Left ventricle myocardium inferior (tissue), 1 donor: ENCODE measurements at regions not wholly inside any gene's neighbourhood (a gene's known extent, or its start where the extent isn't known, plus 50 kb on each side); places are given as distances from the start of the nearest gene placed in this dataset.

Source experiments
- DNase-seq: peaks from one replicate; pipeline ENCODE4 v3.0.0-alpha.2; 2020
- H3K27ac ChIP-seq: fragments of 200-600 bp; replicated peaks from 2 replicates; pipeline ENCODE4 v1.8.0; 2021
- H3K27me3 ChIP-seq: fragments of 200-600 bp; 2 replicates; pipeline ENCODE4 v1.8.0; 2021; ENCODE audit warnings: low read depth
- H3K36me3 ChIP-seq: fragments of 200-600 bp; 2 replicates; pipeline ENCODE4 v1.8.0; 2021
- H3K4me1 ChIP-seq: fragments of 200-600 bp; 2 replicates; pipeline ENCODE4 v1.8.0; 2021
- H3K4me3 ChIP-seq: fragments of 200-600 bp; 2 replicates; pipeline ENCODE4 v1.8.0; 2021; ENCODE audit warnings: mild to moderate bottlenecking, moderate library complexity
- H3K9me3 ChIP-seq: fragments of 200-600 bp; replicated peaks from 2 replicates; pipeline ENCODE4 v1.8.0; 2021
- intact Hi-C: fragments of 100-400 bp; cut with micrococcal nuclease; formaldehyde crosslinking; loops from one replicate; pipeline ENCODE4 v1.11.0; 2022
- TF ChIP-seq, protein P1 (sequence below): fragments of 200-600 bp; IDR thresholded peaks from 2 replicates; pipeline ENCODE4 v1.8.0; 2021; ENCODE audit warnings: antibody characterized with exemption, mild to moderate bottlenecking, borderline replicate concordance
- donor health status: DM: no; HTN: yes; CAD: no; lungs with severe emphysema.

DNA sequence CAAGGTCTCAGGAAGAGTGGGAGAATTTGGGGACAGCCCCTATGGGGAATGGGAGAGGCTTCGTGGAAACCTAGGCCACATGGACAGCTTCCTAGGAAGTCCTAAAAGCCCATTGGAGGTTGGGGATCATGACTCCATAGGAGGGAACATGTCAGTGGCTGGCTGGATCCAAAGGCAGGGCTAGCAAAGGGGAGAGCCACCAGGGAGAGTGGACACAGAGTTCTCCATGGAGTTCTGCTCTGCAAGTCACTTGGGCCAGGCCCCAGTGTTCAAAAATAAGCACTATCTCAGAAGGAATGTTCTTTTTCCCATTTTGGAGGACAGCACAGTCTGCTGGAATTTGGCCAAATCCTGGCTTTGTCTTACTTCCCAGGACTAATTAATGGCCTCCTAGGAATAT is 140.6 kb upstream of the RAD23B start:
- TF ChIP-seq, protein P1, sequence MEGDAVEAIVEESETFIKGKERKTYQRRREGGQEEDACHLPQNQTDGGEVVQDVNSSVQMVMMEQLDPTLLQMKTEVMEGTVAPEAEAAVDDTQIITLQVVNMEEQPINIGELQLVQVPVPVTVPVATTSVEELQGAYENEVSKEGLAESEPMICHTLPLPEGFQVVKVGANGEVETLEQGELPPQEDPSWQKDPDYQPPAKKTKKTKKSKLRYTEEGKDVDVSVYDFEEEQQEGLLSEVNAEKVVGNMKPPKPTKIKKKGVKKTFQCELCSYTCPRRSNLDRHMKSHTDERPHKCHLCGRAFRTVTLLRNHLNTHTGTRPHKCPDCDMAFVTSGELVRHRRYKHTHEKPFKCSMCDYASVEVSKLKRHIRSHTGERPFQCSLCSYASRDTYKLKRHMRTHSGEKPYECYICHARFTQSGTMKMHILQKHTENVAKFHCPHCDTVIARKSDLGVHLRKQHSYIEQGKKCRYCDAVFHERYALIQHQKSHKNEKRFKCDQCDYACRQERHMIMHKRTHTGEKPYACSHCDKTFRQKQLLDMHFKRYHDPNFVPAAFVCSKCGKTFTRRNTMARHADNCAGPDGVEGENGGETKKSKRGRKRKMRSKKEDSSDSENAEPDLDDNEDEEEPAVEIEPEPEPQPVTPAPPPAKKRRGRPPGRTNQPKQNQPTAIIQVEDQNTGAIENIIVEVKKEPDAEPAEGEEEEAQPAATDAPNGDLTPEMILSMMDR: no peak
- Histone ChIP-seq H3K4me3 (no peak overlapping the region), H3K36me3 (no peaks in the 10 kb centered on the region), H3K9me3 (no peaks in the 10 kb centered on the region), H3K27ac (peak overlapping the region; percentile 47), H3K4me1 (peaks cover 13% of the 10 kb centered on the region), H3K27me3 (no peaks in the 10 kb centered on the region)
- intact Hi-C loops: no loop called here
- peak; percentile 17 for DNase-seq

DNA sequence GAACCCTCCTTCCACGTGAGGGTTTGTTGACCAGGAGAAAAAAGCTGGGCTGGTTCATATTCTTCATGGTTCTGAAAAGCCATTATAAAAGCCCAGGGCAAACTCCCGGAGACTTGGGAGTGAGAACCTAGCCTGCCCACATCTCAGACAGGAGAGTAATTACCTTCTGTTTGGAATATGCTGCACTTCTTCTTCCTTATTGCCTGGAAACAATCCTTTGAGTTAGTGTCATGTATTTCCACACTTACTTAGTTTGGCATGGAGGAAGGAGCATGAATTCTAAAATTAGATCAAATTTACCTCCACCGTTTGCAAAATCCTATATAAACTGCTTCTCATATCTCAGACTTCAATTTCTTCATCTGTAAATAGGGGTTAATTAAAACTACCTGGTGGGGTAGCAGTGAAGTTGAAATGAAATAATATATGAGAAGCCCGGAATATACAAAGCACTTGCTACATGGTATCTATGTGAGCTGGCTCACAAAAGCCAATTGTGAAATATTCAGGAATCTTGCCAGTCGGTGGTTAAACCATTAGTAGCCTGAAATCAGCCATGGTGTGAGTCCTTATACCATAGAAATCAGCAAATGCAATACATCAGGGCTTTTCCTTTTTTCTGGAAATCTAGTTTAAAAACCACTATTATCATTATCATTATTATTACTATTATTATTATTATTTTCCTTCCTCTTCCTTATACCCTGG is 140.0 kb upstream of the RAD23B start:
- Histone ChIP-seq H3K9me3 (no peaks in the 10 kb centered on the region), H3K27me3 (no peaks in the 10 kb centered on the region), H3K4me3 (no peak overlapping the region), H3K27ac (peak overlapping the region; percentile 47), H3K36me3 (no peaks in the 10 kb centered on the region), H3K4me1 (peaks cover 13% of the 10 kb centered on the region)
- intact Hi-C loops: no loop called here
- TF ChIP-seq, protein P1: no peak
- no peak for DNase-seq

DNA sequence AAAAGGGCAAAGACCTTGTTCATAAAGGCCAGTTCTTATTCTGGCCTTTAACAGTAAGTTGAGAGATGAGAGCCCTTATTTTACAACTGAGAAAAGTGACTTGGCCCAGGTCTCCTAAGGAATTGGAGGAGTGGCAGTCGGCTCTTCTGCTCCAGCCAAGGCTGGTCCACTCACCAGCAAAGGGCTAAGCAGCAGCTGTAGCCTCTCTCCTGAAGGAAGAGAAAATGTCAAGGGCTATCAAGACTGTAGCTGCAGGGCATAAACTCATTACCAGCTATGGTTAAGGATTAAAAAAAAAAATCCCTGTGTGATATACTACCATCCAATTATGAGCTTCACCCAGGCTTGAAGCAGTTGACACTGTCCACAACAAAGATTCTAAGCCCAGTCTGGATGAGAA is 138.6 kb upstream of the RAD23B start:
- H3K27me3 ChIP-seq: no peaks in the 10 kb centered on the region
- no peak for DNase-seq
- H3K4me3 ChIP-seq: no peak overlapping the region
- no peaks in the 10 kb centered on the region for H3K9me3 ChIP-seq
- H3K36me3 ChIP-seq: no peaks in the 10 kb centered on the region
- no peak overlapping the region for H3K27ac ChIP-seq
- peaks cover 13% of the 10 kb centered on the region for H3K4me1 ChIP-seq
- intact Hi-C loops: no loop called here
- TF ChIP-seq, protein P1: no peak

DNA sequence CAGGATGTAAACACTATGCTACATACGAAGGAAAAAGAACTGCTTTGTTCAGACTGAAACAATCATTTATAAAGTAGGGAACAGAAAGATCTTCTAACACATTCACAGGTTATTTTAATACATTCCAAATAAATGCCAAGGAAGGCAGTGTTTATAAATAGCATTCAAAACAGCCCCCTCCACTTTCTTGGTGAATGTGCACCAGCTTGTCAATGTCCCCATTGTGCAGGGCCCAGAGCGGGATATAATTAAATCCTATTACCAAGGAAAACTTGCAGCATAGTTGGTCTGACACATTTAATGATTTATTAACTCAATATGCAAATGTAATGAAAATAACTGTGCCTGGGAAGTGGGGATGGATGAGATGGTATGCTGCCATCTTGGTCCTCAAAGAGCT is 135.9 kb upstream of the RAD23B start:
- intact Hi-C loops: no loop called here
- TF ChIP-seq, protein P1: no peak
- Histone ChIP-seq H3K4me1 (peaks cover 11% of the 10 kb centered on the region), H3K9me3 (peaks cover 15% of the 10 kb centered on the region), H3K27ac (no peak overlapping the region), H3K27me3 (no peaks in the 10 kb centered on the region), H3K36me3 (no peaks in the 10 kb centered on the region), H3K4me3 (no peak overlapping the region)
- DNase-seq: no peak

DNA sequence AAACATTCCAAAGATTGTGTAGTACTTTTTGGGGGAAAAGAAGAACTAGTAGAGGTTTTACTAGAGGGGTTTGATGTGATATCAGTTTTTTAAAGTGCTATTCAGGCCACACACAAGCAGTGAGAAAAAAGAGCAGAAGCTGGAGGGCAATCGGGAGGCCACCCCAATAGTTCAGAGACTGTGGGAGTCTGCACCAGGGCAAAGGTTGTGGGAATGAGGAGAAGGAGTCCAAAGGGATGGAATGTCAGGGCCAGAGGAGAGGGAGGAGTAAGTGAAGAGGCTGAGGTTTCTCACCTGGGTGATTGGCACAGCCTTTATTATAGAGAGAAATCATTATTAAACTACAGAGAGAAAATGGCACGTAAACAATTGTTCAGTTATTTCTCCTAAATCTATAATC is 134.9 kb upstream of the RAD23B start:
- intact Hi-C loops: no loop called here
- Histone ChIP-seq H3K9me3 (peaks cover 15% of the 10 kb centered on the region), H3K4me3 (no peak overlapping the region)

More for the DNA sequence above, 134.9 kb upstream of the RAD23B start:
- DNase-seq: no peak
- TF ChIP-seq, protein P1: no peak
- Histone ChIP-seq H3K36me3 (no peaks in the 10 kb centered on the region), H3K4me1 (peaks cover under 1% of the 10 kb centered on the region), H3K27me3 (no peaks in the 10 kb centered on the region), H3K27ac (no peak overlapping the region)
